Left lung (tissue), 4 donors: ENCODE measurements at regions not wholly inside any gene's neighbourhood (a gene's known extent, or its start where the extent isn't known, plus 50 kb on each side); places are given as distances from the start of the nearest gene placed in this dataset.

ENCODE experiments used
- ATAC-seq: fragments of 200-7000 bp; cut with Tn5 transposase; one replicate; pipeline ENCODE4 v1.9.1; 2020; ENCODE audit warnings: moderate library complexity
- DNase-seq, 4 donors: peaks; one replicate each; pipeline ENCODE4 v3.0.0-alpha.2; 2013 to 2020
- H3K27ac ChIP-seq, 2 donors: fragments of 200-600 bp; sonication (generic) in 1 of 2; one replicate each; pipeline versions ENCODE4 v1.5.0 to v1.8.0; 2020 to 2021
- H3K27me3 ChIP-seq, 2 donors: fragments of 200-600 bp; sonication (generic) in 1 of 2; one replicate each; pipeline versions ENCODE4 v1.5.0 to v1.8.0; 2020 to 2021
- H3K36me3 ChIP-seq, 2 donors: fragments of 200-600 bp; sonication (generic) in 1 of 2; one replicate each; pipeline versions ENCODE4 v1.5.0 to v1.8.0; 2020 to 2021
- H3K4me1 ChIP-seq, 2 donors: fragments of 200-600 bp; one replicate each; pipeline ENCODE4 v1.8.0; 2021
- H3K4me3 ChIP-seq, 2 donors: fragments of 200-600 bp; sonication (generic) in 1 of 2; one replicate each; pipeline versions ENCODE4 v1.5.0 to v1.8.0; 2020 to 2021; ENCODE audit warnings: mild to moderate bottlenecking in 1 of 2
- H3K9me3 ChIP-seq, 2 donors: fragments of 200-600 bp; sonication (generic) in 1 of 2; one replicate each; pipeline versions ENCODE4 v1.5.0 to v1.8.0; 2020 to 2021
- CTCF ChIP-seq, 2 donors: fragments of 200-600 bp; sonication (generic) in 1 of 2; IDR thresholded peaks; one replicate each; pipeline versions ENCODE4 v1.5.0 to v1.8.0; 2021; ENCODE audit warnings: antibody characterized with exemption in 2 of 2
- intact Hi-C, 2 donors: fragments of 100-400 bp; cut with DNase I; formaldehyde crosslinking; loops; one replicate each; pipeline versions ENCODE4 v1.11.2 to v1.14.2; 2022
- donor health status: DM: no; HTN: yes; CAD: no.
- donor health status: DM: no; HTN: no; CAD: no.

- intact Hi-C loops = no loop called here
- TF ChIP-seq CTCF (IDR thresholded peaks at IDR 0.05) = no peak
These were observed 64.8 kb upstream of the TUNAR start for GRCh38 chr14:95811813-95812212.

GRCh38 chr14:95808371-95808770 lies 68.3 kb upstream of the TUNAR start:
- H3K4me1 ChIP-seq = no peaks in the 10 kb centered on the region
- no peak for ATAC-seq
- H3K36me3 ChIP-seq = no peaks in the 10 kb centered on the region
- intact Hi-C loops = no loop called here
- TF ChIP-seq CTCF (IDR thresholded peaks at IDR 0.05) = no peak
- no peak overlapping the region for H3K4me3 ChIP-seq
- DNase-seq = no peak
- H3K27me3 ChIP-seq = peaks cover 0 to 16% of the 10 kb centered on the region in 2 donors
- peaks cover 0 to 30% of the 10 kb centered on the region in 2 donors for H3K9me3 ChIP-seq
- no peak overlapping the region for H3K27ac ChIP-seq

More at GRCh38 chr14:95811813-95812212, 64.8 kb upstream of the TUNAR start:
- DNase-seq = no peak
- no peaks in the 10 kb centered on the region for H3K4me1 ChIP-seq
- H3K27me3 ChIP-seq = peaks cover 0 to 38% of the 10 kb centered on the region in 2 donors
- H3K36me3 ChIP-seq = no peaks in the 10 kb centered on the region
- H3K4me3 ChIP-seq = no peak overlapping the region
- no peak overlapping the region for H3K27ac ChIP-seq
- no peak for ATAC-seq
- H3K9me3 ChIP-seq = peaks cover 0 to 10% of the 10 kb centered on the region in 2 donors

GRCh38 chr14:95796788-95797187 lies 79.8 kb upstream of the TUNAR start:
- peaks cover 0 to 10% of the 10 kb centered on the region in 2 donors for H3K27me3 ChIP-seq
- no peak for TF ChIP-seq CTCF (IDR thresholded peaks at IDR 0.05)
- intact Hi-C loops = no loop called here
- ATAC-seq (no peak), DNase-seq (no peak)
- no peaks in the 10 kb centered on the region for H3K9me3 ChIP-seq
- H3K4me3 ChIP-seq = no peak overlapping the region
- H3K4me1 ChIP-seq = no peaks in the 10 kb centered on the region
- no peaks in the 10 kb centered on the region for H3K36me3 ChIP-seq
- no peak overlapping the region for H3K27ac ChIP-seq

- TF ChIP-seq CTCF (IDR thresholded peaks at IDR 0.05) = no peak
- intact Hi-C loops = no loop called here
- Histone ChIP-seq H3K36me3 (no peaks in the 10 kb centered on the region), H3K4me3 (no peak overlapping the region), H3K27me3 (peaks cover 0 to 20% of the 10 kb centered on the region in 2 donors), H3K4me1 (no peaks in the 10 kb centered on the region), H3K27ac (no peak overlapping the region), H3K9me3 (no peaks in the 10 kb centered on the region)
- ATAC-seq (no peak), DNase-seq (no peak)
These were observed 74.0 kb upstream of the TCL1A start for GRCh38 chr14:95787941-95788340.

GRCh38 chr14:95786566-95786965 lies 72.6 kb upstream of the TCL1A start:
- H3K4me3 ChIP-seq = no peak overlapping the region
- no peak for TF ChIP-seq CTCF (IDR thresholded peaks at IDR 0.05)
- intact Hi-C loops = no loop called here
- H3K27ac ChIP-seq = no peak overlapping the region
- H3K36me3 ChIP-seq = no peaks in the 10 kb centered on the region
- H3K4me1 ChIP-seq = no peaks in the 10 kb centered on the region
- no peak for ATAC-seq
- DNase-seq = no peak
- H3K27me3 ChIP-seq = peaks cover 0 to 8% of the 10 kb centered on the region in 2 donors
- no peaks in the 10 kb centered on the region for H3K9me3 ChIP-seq
